ENCODE measurements at regions not wholly inside any gene's neighbourhood (a gene's known extent, or its start where the extent isn't known, plus 50 kb on each side); places are given as distances from the start of the nearest gene placed in this dataset.
"Not testable (repeated sequence)": the region's sequence is repeated elsewhere in the genome, so short reads cannot be mapped to it uniquely, and the experiment has no call there.

DNA sequence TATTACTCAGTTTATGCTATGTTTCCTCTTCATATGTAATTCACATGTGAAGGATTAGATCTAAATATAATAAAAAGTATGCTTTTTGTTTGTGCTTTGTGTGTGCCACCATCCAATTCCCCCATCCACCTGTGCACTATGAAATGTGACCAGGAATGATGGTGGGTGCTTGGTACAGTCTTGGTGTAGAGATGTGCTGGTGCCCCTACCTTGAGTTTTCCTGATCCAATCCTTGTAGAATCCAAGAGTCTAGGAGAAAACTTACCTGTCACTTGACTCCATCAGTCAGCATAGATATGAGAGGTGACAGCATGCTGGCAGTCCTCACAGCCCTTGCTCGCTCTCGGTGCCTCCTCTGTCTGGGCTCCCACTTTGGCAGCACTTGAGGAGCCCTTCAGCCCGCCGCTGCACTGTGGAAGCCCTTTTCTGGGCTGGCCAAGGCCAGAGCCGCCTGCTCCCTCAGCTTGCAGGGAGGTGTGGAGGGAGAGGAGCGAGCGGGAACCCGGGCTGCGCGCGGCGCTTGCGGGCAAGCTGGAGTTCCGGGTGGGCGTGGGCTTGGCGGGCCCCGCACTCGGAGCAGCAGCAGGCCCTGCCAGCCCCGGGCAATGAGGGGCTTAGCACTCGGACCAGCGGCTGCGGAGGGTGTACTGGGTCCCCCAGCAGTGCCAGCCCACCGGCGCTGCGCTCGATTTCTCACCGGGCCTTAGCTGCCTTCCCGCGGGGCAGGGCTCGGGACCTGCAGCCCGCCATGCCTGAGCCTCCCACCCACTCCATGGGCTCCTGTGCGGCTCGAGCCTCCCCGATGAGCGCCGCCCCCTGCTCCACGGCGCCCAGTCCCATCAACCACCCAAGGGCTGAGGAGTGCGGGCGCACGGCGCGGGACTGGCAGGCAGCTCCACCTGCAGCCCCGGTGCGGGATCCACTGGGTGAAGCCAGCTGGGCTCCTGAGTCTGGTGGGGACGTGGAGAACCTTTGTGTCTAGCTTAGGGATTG is 874.7 kb downstream of the PLA2G4A start:
- H3K4me1 Mint-ChIP-seq, H3K4me3 Mint-ChIP-seq, H3K36me3 Mint-ChIP-seq, H3K27me3 Mint-ChIP-seq, H3K27ac Mint-ChIP-seq, H3K9me3 Mint-ChIP-seq, DNase-seq: not testable (repeated sequence)

DNA sequence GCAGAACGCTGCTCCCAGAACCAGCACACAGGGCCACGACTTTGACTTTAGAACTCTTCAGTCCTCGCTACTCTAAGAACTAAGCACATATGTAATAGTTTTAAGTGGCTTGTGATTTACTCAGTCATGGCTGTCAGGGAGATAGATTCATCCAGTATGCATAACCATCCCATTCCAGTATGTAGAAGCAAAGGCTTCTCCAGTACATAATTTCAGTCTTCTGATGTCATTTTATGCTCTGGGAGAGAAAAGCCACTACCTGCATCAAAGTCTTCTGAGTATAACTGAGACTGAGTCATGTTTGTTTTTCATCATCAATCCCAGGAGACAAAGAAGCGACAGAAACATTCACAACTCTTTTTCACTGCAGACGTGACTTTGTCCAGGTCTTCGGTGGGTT is 885.7 kb downstream of the PLA2G4A start:
- Mint-ChIP-seq H3K4me1 (no peaks in the 10 kb centered on the region), H3K4me3 (no peak overlapping the region), H3K9me3 (peaks cover 2% of the 10 kb centered on the region), H3K36me3 (no peaks in the 10 kb centered on the region), H3K27me3 (no peaks in the 10 kb centered on the region), H3K27ac (no peak overlapping the region)
- DNase-seq: no peak

DNA sequence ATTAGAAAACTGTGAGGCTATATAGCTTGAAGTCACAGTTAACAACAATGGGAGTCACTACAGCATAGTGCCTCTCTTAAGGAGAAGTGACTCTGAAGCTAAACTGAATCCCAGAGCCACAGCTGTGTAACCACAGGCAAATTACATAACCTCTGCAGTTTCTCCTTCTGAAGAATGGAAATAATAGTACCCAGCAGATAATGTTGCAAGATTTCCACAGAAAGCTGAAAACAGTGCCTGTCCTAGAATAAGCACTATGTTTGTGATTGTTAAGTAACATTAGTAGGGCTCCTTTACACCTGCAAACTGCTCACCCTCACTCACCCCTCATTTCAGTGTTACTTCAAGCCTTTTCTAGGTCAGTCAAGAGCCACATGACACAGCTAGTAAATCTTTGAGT is 886.7 kb downstream of the PLA2G4A start:
- H3K4me1 Mint-ChIP-seq: no peaks in the 10 kb centered on the region
- H3K4me3 Mint-ChIP-seq: no peak overlapping the region
- H3K9me3 Mint-ChIP-seq: peaks cover 2% of the 10 kb centered on the region
- no peaks in the 10 kb centered on the region for H3K36me3 Mint-ChIP-seq
- no peak overlapping the region for H3K27ac Mint-ChIP-seq
- DNase-seq: no peak
- no peaks in the 10 kb centered on the region for H3K27me3 Mint-ChIP-seq

DNA sequence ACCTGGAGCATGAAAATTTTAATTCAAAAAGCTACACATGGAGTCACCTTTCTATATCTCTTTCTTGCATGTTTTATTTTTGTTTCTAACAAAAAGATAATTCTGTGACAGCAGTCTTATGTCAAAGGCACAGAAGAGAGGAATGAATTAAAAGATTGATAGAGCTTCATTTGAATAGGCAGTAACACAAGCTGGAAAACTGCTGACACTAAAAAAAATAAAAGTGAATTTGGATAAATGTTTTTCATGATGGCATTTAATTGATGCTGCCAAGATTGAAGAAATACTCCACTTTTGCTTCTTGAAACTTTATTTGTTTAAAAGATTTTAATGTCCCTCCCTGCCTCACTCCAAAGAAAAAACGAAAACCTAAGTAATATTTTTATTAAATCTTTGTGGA is 887.4 kb downstream of the PLA2G4A start:
- no peak for DNase-seq
- no peaks in the 10 kb centered on the region for H3K27me3 Mint-ChIP-seq
- no peak overlapping the region for H3K27ac Mint-ChIP-seq
- H3K9me3 Mint-ChIP-seq: peaks cover under 1% of the 10 kb centered on the region
- H3K36me3 Mint-ChIP-seq: no peaks in the 10 kb centered on the region
- H3K4me1 Mint-ChIP-seq: no peaks in the 10 kb centered on the region
- no peak overlapping the region for H3K4me3 Mint-ChIP-seq

DNA sequence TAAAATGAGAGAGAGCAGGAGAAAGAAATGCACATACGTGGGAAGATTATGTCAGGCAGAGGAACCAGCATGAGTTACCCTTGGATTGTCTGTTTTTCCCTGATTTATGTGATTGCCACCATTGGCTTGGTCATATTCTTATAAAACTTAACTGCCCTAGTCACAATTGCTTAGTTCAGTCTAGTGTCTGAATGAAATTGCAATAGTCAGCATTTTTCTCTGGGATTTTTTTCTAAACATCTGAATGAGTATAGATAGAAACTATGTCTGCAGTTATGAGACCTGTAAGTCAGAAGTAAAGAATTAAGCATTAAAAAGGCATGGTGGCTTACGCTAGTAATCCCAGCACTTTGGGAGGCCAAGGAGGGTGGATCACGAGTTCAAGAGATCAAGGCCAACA is 889.8 kb downstream of the PLA2G4A start:
- no peaks in the 10 kb centered on the region for H3K27me3 Mint-ChIP-seq
- no peak overlapping the region for H3K27ac Mint-ChIP-seq
- H3K4me3 Mint-ChIP-seq: no peak overlapping the region
- no peaks in the 10 kb centered on the region for H3K4me1 Mint-ChIP-seq
- no peaks in the 10 kb centered on the region for H3K9me3 Mint-ChIP-seq
- no peak for DNase-seq
- H3K36me3 Mint-ChIP-seq: no peaks in the 10 kb centered on the region

DNA sequence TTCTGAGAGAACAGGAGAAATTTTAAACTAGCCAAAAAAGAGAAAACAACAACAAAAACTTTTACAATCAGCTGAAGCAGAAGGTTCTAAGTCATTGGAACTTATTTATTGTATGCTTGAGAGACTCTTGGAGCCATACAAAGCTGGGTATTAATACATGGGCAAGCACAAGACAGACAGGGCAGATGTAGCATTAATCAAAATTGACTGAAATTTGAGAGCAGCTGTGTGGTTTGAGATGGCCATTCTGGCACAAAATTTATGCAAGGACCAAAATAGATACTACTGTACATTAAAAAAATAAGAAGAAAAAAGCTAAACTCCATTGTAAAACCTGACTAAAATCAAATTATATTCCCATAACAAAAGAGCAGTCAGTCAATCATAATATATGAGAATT is 892.5 kb downstream of the PLA2G4A start:
- Mint-ChIP-seq H3K4me3 (no peak overlapping the region), H3K27me3 (no peaks in the 10 kb centered on the region), H3K27ac (no peak overlapping the region), H3K36me3 (no peaks in the 10 kb centered on the region), H3K9me3 (no peaks in the 10 kb centered on the region), H3K4me1 (no peaks in the 10 kb centered on the region)
- DNase-seq: no peak

DNA sequence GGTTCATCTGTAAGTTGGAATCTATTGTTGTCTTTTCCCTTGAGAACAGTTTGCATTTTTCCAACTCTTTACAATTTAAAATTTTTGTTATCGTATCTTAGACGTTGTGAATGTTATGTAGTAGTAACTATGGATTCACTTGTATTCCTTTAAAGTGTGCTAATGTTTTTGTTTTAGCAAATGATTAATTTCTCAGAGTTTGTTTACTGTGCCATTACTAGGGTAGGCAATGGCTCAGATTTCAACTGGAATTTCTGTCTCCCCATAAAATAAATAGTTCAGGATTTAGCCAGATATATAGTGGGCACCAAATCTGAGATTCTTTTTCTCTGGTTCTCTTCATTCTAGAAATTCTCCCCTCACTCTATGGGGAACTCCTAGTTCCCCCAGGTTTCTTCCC is 896.5 kb downstream of the PLA2G4A start:
- Mint-ChIP-seq H3K9me3 (no peaks in the 10 kb centered on the region), H3K4me3 (no peak overlapping the region), H3K36me3 (no peaks in the 10 kb centered on the region), H3K27me3 (no peaks in the 10 kb centered on the region), H3K27ac (no peak overlapping the region), H3K4me1 (no peaks in the 10 kb centered on the region)
- DNase-seq: no peak

DNA sequence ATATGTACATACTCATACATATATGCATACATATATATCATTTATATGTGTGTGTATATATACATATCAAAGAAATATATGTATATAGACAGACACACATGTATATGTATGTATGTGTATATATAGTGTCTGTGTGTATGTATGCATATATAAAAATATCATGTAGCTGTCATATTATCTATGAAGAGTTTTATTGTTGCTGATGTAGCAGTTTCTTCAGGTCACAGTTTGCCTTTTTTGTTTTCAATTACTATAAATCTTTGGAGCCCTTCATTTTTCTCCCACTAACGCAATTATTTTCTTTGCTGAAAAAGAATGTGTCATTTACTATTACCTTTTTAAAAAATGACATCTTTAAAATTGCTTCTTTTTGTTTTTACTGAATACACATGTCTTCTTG is 904.5 kb downstream of the PLA2G4A start:
- no peaks in the 10 kb centered on the region for H3K9me3 Mint-ChIP-seq
- no peak overlapping the region for H3K4me3 Mint-ChIP-seq
- H3K27ac Mint-ChIP-seq: no peak overlapping the region
- no peaks in the 10 kb centered on the region for H3K27me3 Mint-ChIP-seq
- H3K4me1 Mint-ChIP-seq: no peaks in the 10 kb centered on the region
- DNase-seq: no peak
- no peaks in the 10 kb centered on the region for H3K36me3 Mint-ChIP-seq

DNA sequence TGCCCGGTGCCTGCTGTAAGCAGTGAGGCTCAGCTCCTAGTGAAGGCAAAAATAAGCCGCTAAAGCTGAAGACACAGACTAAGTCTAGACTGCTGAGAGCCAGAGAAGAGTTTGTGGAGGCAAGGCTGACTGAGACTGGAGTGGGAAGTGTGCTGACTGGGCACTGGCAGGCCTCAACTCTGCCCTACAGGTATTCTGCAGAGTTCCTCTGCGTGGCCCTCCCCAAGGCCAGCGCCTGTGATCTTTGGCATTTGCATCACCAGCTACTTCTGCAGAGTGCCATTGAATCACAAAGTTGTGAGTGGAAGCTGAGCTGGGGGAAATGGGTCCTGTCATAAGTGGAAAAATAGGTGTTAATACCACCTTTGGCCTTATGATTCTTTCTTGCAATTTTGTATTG is 905.7 kb downstream of the PLA2G4A start:
- Mint-ChIP-seq H3K36me3 (no peaks in the 10 kb centered on the region), H3K27me3 (no peaks in the 10 kb centered on the region), H3K27ac (no peak overlapping the region), H3K4me1 (no peaks in the 10 kb centered on the region), H3K9me3 (no peaks in the 10 kb centered on the region), H3K4me3 (no peak overlapping the region)
- no peak for DNase-seq

DNA sequence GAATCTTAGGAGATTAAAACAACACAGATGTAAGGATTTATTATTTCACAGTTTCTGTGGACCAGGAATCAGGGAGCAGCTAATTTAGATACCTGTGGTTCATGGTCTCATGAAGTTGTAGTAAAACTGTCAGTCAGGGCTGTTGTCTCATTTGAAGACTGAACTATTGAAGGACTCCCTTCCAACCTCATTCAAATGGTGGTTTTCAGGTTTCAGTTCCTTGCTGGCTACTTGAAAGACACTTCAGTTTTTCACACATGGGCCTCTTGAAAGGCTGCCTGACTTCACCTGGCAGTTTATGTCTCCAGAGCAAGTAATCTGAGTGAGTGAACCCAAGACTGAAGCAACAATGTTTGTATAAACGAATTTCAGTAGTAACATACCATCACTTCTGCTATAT is 915.9 kb downstream of the PLA2G4A start:
- no peak for DNase-seq
- H3K9me3 Mint-ChIP-seq: no peaks in the 10 kb centered on the region
- no peak overlapping the region for H3K4me3 Mint-ChIP-seq
- no peak overlapping the region for H3K27ac Mint-ChIP-seq
- no peaks in the 10 kb centered on the region for H3K36me3 Mint-ChIP-seq
- no peaks in the 10 kb centered on the region for H3K27me3 Mint-ChIP-seq
- H3K4me1 Mint-ChIP-seq: no peaks in the 10 kb centered on the region

DNA sequence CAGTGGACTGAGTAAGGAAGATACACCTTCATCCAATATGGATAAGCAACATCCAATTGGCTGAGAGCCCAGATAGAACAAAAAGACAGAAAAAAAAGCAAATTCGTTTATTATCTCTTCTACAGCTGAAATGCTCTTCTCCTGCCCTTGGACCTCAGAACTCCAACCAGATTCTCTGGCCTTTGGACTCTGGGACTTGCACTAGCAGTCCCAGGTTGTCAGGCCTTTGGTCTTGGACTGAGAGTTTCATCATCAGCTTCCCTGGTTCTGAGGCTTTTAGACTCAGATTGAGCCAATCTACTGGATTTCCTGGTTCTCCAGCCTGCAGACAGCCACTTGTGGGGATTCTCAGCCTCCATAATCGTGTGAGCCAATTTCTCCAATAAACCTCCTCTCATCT is 926.8 kb downstream of the PLA2G4A start:
- Mint-ChIP-seq H3K4me3 (no peak overlapping the region), H3K36me3 (no peaks in the 10 kb centered on the region), H3K27ac (no peak overlapping the region), H3K9me3 (peaks cover 4% of the 10 kb centered on the region), H3K4me1 (no peaks in the 10 kb centered on the region), H3K27me3 (no peaks in the 10 kb centered on the region)
- no peak for DNase-seq

DNA sequence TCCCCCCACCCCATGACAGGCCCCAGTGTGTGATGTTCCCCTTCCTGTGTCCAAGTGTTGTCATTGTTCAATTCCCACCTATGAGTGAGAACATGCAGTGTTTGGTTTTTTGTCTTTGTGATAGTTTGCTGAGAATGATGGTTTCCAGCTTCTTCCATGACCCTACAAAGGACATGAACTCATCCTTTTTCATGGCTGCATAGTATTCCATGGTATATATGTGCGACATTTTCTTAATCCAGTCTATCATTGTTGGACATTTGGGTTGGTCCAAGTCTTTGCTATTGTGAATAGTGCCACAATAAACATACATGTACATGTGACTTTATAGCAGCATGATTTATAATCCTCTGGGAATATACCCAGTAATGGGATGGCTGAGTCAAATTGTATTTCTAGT is 927.9 kb downstream of the PLA2G4A start:
- not testable (repeated sequence) for DNase-seq, H3K27ac Mint-ChIP-seq, H3K4me3 Mint-ChIP-seq, H3K4me1 Mint-ChIP-seq, H3K36me3 Mint-ChIP-seq, H3K9me3 Mint-ChIP-seq, H3K27me3 Mint-ChIP-seq

DNA sequence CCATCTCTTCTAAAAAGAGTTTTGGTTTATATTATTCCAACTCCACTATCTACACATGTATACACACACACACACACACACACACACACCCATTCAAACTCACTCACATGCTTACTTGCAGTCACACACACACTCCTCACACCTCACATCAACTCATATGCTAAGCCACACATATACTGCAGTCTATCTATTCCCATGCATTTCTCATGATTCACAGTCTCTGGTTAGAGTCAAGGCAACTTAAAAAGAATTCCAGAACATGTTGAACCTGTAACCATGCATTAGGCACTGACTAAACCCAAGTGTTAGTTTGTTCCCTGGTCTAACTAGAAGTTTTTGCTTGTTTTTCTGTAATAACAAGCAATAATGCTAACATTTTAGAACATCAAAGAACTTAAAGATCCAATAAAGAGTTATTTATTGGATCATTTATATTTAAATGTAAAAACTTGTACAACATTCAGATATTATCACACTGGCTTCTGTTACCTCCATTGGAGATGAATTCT is 931.1 kb downstream of the PLA2G4A start:
- no peak overlapping the region for H3K4me3 Mint-ChIP-seq
- H3K27ac Mint-ChIP-seq: no peak overlapping the region
- H3K36me3 Mint-ChIP-seq: no peaks in the 10 kb centered on the region
- H3K4me1 Mint-ChIP-seq: no peaks in the 10 kb centered on the region
- DNase-seq: no peak
- H3K9me3 Mint-ChIP-seq: peaks cover 5% of the 10 kb centered on the region
- no peaks in the 10 kb centered on the region for H3K27me3 Mint-ChIP-seq

DNA sequence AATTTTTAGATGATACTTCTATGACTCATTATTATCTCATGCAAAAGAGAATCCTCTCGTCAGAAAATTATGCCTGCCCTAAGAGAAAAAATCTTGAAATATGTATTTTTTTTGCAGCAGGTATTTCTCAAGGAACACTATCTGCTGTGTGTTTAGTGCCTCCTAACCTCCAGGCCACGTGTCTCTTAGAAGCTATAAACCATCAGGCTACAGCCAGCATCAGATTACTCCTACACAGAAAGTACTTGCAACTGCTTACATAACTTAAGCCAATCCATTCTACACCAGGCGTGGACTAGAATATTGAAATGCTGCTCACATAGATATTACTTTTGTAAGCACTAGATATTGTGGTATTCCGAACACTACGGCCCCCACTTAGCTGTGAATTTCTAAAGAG is 933.4 kb downstream of the PLA2G4A start:
- Mint-ChIP-seq H3K9me3 (peaks cover 6% of the 10 kb centered on the region), H3K4me1 (no peaks in the 10 kb centered on the region), H3K27me3 (no peaks in the 10 kb centered on the region), H3K36me3 (no peaks in the 10 kb centered on the region), H3K4me3 (no peak overlapping the region), H3K27ac (no peak overlapping the region)
- DNase-seq: no peak

DNA sequence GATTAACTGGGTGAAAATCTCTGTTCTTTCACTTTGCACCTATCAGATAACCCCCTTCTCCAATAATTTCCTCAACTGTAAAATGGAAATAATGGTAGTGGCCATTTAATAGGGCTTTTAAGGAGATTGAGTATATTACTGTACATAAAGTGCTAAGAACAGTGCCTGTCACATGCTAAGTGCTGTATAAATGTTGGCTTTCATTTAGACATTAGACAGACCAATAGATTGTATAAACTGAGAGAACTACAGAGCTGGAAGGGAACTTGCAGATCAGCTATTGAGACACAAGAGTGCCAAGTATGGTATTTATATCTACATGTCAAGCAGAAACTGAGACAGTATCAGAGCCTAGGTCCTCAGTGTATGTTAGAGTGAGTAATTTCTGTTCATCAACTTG is 934.7 kb downstream of the PLA2G4A start:
- H3K36me3 Mint-ChIP-seq: no peaks in the 10 kb centered on the region
- no peak overlapping the region for H3K4me3 Mint-ChIP-seq
- no peak for DNase-seq
- H3K27ac Mint-ChIP-seq: no peak overlapping the region
- H3K4me1 Mint-ChIP-seq: no peaks in the 10 kb centered on the region
- peaks cover 5% of the 10 kb centered on the region for H3K9me3 Mint-ChIP-seq
- no peaks in the 10 kb centered on the region for H3K27me3 Mint-ChIP-seq

DNA sequence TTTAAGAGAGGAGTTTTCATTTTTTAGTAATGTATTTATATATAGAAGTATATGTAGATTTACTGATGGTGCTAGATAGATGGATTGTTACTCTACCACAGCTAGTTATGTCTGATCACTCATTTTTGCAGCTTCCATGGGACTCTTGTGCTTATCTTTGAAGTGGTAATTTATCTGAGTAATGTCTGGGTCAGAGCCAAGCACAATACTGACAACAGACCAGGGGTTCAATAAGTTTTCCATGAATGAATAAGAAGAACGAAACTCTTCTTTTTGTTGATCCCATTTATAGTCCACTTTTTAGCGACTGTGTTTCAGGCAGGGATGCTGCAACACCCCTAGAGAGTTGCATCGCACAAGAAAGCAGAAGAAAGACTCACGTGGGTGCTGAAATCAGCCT is 935.2 kb downstream of the PLA2G4A start:
- Mint-ChIP-seq H3K9me3 (peaks cover 5% of the 10 kb centered on the region), H3K27me3 (no peaks in the 10 kb centered on the region), H3K4me3 (no peak overlapping the region), H3K36me3 (no peaks in the 10 kb centered on the region), H3K27ac (no peak overlapping the region), H3K4me1 (no peaks in the 10 kb centered on the region)
- DNase-seq: no peak

Data from activated naive CD8-positive, alpha-beta T cell treated with anti-CD3 and anti-CD28 coated beads for 36 hours (primary cell).